NCI-H510A treated with DMSO at 0.1 percent for 48 hours (cell line): ENCODE measurements at regions not wholly inside any gene's neighbourhood (a gene's known extent, or its start where the extent isn't known, plus 50 kb on each side); places are given as distances from the start of the nearest gene placed in this dataset.
"Not testable (repeated sequence)": the region's sequence is repeated elsewhere in the genome, so short reads cannot be mapped to it uniquely, and the experiment has no call there.

Experiments used
- DNase-seq: peaks from one replicate; lab custom pipeline; 2025; lab: John Stamatoyannopoulos, UW

DNA sequence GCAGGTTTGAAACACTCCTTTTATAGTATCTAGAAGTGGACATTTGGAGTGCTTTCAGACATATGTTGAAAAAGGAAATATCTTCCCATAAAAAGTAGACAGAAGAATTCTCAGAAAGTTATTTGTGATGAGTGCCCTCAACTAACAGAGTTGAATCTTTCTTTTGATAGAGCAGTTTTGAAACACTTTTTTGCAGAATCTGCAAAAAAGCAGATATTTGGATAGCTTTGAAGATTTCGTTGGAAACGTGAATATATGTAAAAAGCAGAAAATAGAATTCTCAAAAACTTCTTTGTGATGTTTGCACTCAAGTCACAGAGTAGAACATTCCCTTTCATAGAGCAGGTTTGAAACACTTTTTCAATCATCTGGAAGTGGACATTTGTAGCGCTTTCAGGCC, 676.4 kb upstream of the ZNF337 start:
- DNase-seq, result not testable (repeated sequence)

DNA sequence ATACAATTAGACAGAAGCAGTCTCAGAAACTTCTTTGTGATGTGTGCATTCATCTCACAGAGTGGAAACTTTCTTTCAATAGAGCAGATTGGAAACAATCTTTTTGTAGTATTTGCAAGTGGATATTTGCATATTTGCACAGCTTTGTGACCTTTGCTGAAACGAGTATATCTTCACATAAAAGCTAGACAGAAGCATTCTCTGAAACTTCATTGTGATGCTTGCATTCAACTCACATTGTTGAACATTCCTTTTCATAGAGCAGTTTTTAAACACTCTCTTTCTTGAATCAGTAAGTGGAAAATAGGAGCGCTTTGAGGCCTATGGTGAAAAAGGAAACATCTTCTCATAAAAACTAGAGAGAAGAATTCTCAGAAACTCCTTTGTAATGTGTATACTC, 657.9 kb upstream of the ZNF337 start:
- no peak for DNase-seq

DNA sequence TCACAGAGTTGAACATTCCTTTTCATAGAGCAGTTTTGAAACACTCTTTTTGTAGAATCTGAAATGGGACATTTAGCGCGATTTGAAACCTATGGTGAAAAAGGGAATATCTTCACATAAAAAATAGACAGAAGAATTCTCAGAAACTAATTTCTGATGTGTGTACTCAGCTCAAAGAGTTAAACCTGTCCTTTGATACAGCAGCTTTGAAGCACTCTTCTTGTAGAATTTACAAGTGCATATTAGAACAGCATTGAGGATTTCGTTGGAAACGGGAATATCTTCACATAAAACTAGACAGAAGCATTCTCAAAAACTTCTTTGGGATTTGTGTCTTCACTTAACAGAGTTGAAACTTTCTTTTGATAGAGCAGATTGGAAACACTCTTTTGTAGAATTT, 650.7 kb upstream of the ZNF337 start:
- no peak for DNase-seq

DNA sequence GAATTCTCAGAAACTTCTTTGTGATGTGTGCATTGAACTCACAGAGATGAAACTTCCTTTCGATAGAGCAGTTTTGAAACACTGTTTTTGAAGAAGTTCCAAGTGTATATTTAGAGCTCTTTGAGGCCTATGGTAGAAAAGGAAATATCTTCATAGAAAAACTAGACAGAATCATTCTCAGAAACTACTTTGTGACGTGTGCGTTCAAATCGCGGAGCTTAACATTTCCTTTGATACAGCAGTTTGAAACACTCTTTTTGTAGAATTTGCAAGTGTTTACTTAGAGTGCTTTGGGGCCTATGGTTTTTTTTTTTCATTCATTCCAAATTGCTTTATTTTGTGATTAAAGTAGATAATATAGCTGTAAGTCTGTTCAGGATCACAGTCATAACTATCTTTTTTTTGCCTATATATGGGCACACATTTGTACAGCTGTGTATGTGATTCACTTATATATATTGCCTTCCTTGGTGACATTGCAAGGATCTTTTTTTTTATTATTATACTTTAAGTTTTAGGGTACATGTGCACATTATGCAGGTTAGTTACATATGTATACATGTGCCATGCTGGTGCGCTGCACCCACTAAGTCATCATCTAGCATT, 643.9 kb upstream of the ZNF337 start:
- DNase-seq, result not testable (repeated sequence)

DNA sequence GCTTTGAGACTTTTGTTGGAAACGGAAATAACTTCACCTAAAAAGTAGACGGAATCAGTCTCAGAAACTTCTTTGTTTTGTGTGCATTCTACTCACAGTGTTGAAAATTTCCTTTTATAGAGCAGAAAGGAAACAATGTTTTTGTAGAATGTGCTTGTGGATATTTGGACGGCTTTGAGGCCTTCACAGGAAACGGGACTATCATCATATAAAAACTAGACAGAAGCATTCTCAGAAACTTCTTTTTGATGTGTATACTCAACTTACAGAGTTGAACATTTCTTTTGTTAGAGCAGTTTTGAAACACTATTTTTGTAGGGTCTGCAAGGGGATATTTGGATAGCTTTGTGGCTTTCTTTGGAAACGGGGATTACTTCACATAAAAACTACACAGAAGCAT, 627.5 kb upstream of the ZNF337 start:
- no peak for DNase-seq

DNA sequence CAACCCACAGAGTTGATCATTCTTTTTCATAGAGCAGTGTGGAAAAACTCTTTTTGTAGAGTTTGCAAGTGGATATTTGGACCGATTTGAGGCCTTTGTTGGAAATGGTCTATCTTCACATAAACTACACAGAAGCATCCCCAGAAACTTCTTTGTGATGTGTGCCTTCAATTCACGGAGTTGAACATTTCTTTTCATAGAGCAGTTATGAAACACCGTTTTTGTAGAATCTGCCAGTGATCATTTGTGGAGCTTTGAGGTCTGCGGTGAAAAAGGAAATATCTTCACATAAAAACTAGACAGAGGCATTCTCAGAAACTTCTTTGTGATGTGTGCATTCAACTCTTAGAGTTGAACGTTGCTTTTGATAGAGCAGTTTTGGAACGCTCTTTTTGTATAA, 618.4 kb upstream of the ZNF337 start:
- DNase-seq, result no peak

DNA sequence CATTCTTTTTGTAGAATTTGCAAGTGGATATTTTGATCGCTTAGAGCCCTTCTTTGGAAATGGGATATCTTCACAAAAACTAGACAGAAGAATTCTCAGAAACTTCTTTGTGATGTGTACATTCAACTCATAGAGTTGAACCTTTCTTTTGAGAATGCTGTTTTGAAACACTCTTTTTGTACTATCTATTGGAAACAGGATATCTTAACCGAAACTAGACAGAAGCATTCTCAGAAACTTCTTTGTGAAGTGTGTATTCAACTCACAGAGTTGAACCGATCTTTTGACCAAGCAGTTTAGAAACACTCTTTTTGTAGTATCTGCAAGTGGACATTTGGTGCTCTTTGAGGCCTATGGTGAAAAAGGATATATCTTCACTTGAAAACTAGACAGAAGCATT, 613.1 kb upstream of the ZNF337 start:
- DNase-seq, result not testable (repeated sequence)

DNA sequence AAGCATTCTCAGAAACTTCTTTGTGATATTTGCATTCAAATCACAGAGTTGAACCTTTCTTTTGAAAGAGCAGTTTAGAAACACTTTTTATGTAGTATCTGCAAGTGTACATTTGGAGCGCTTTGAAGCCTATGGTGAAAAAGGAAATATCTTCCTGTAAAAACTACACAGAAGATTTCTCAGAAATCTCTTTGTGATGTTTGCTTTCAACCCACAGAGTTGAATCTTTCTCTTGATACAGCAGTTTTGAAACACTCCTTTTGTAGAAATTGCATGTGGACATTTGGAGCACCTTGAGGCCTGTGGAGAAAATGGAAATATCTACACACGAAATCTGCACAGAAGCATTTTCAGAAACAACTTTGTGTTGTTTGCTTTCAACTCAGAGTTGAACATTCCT, 612.3 kb upstream of the ZNF337 start:
- DNase-seq, result no peak

DNA sequence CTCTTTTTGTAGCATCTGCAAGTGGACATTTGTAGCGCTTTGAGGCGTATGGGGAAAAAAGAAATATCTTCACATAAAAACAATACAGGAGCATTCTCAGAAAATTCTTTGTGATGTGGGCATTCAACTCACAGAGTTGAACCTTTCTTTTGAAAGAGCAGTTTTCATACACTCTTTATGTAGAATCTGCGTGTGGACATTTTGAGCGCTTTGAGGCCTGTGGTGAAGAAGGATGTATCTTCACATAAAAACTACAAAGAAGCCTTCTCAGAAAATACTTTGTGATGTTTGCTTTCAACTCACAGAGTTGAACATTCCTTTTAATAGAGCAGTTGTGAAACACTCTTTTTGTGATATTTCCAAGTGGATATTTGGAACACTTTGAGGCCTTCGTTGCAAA, 598.4 kb upstream of the ZNF337 start:
- no peak for DNase-seq

DNA sequence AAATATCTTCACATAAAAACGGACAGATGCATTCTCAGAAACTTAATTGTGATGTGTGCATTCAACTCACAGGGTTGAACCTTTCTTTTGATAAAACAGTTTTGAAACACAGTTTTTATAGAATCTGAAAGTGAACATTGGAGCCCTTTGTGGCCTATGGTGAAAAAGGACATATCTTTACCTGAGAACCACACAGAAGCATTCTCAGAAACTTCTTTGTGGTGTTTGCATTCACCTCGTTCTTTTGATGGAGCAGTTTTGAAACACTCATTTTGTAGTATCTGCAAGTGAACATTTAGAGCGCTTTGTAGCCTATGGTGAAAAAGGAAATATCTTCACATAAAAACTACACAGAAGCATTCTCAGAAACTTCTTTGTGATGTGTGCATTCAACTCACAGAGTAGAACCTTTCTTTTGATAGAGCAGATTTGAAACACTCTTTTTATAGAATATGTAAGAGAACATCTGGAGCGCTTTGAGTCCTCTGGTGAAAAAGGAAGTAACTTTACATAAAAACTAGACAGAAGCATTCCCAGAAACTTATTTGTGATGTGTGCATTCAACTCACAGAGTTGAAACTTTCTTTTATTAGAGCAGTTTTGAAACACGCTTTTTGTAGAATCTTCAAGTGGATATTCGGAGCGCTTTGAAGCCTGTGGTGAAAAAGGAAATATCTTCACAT, 591.9 kb upstream of the ZNF337 start:
- DNase-seq, result not testable (repeated sequence)

DNA sequence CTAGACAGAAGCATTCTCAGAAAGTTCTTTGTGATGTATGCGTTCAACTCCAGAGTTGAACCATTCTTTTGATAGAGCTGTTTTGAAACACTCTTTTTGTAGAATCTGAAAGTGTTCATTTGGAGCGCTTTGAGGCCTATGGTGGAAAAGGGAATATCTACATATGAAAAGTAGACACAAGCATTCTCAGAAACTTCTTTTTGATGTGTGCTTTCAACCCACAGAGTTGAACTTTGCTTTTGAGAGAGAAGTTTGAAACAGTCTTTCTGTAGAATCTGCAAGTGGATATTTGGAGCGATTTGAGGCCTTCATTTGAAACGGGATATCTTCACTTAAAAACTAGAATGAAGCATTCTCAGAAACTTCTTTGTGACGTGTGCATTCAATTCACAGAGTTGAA, 582.6 kb upstream of the ZNF337 start:
- DNase-seq, result no peak

DNA sequence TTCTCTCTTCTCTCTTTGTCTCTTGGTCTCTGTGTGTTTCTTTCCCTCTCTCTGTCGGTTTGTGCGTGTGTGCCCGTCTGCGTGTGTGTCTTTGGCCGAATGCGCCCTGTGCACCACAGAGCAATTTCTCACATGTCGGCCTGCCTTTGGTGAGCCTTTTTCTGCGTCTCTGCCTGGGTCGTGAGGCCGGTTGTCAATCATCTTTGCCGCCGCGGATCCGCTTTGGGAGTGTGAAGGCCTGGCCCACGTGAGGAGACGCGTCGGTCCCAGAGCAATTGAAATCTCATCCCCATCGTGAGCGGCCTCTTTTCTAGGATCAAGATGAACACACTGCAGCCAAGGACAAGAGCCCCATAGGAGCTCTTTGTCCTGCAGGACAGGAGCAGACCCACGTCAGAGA, 580.7 kb upstream of the ZNF337 start:
- DNase-seq, result no peak

DNA sequence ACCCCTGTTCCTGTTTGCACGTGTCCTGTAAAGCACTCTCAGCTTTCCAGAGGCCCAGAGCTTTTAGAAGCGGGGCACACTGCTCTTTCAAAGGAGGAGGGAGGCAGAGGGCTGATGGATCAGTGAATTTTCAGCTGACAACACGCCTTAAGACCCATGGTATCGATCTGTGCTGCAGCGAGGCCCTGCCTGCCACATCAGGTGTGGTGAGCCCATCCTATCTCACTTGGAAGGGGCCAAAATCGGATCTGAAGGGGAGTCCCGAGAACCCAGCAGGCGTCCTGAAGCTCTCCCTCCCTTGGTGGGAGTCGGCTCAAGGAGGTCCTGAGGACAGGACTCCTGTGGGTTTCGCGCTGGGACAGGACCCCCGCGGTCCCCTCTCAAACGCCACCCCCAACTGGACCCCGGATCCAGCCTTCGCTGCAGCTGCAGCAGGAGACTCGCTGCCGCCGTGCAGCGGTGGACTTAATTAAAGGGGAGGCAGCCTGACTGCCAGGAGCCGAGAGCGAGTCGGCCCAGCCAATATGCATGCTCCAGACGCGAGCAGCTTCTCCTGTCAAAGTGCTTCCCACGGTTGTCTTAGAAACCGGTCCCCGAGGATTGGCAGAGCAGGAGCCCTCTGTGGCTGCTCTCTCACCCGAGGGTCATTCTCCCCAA, 580.0 kb upstream of the ZNF337 start:
- DNase-seq, result no peak

DNA sequence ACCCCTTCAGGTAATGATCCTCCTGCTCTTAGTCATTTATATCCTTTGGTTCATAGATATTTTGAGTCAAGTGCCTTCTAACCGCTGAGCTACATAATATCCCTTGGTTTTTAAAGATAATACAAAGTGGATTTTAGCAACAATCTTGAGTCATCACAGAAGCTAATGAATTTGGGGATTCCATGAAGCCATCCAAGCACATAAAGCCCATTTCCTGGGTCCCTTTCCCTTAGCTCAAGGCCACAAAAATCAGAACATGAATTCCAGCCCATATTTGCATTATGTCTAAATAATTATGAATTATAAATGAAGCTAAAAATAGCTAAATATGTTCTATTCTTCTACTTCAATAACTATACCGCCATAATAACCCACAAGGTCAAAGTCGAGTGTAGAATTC, 572.1 kb upstream of the ZNF337 start:
- DNase-seq, result not testable (repeated sequence)

DNA sequence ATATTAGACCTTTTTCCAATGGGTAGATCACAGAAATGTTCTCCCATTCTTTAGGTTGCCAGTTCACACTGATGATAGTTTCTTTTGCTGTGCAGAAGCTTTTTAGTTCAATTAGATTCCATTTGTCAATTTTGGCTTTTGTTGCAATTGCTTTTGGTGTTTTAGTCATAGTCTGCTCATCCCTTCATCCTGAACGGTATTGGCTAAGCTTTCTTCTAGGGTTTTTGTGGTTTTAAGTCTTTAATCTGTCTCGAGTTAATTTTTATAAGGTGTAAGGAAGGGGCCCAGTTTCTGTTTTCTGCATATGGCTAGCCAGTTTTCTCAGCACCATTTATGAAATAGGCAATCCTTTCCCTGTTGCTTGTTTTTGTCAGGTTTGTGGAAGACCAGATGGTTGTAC, 564.3 kb upstream of the ZNF337 start:
- not testable (repeated sequence) for DNase-seq

DNA sequence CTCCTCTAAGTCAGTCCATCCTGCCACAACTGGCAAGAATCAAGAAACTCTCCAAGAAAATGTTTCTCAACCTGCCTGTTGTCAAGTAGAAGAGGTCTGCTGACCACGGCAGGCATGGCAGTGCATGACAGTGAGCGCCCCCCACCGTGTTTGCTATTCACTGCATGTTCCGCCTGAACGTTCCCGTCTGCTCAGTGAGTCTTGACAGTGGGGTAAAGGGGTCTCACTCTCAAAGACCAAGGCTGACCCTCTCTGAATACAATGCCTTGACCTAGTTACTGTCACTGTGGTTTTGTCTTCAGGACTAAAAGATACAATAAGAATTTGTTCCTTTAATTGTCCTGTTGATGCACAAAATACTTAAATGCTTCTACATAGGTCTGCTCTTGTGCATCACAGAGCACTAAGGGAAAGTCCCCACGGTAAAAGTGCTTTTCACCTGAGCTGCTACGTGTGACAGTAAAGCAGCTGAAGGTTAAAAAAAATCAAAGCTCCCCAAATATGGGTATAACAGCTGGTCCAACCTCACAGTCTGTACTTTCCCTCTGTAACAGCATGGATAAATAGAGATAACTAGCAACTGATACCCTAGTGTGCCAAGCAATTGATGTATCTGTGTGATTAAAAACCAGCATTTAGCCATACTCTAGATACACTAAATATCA, 555.8 kb upstream of the ZNF337 start:
- not testable (repeated sequence) for DNase-seq

DNA sequence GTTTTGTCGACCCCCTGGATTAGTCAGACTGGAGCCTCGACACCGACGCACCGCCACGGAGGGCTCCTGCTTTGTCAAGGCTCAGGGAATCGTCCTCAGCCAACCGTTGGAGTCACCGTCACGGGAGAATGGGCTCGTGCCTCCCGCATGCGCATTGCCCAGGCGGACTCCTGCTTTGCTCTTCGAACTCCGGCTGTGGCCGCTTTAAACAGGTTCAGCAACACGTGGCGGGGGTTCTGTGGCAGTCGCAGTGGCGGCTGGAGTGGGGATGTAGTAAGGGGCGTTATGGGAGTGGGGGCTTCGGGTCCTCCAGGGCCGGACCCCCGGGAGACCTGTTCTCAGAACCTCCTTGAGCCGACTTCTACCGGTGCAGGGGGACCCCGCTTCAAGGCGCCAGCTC, 554.7 kb upstream of the ZNF337 start:
- not testable (repeated sequence) for DNase-seq

DNA sequence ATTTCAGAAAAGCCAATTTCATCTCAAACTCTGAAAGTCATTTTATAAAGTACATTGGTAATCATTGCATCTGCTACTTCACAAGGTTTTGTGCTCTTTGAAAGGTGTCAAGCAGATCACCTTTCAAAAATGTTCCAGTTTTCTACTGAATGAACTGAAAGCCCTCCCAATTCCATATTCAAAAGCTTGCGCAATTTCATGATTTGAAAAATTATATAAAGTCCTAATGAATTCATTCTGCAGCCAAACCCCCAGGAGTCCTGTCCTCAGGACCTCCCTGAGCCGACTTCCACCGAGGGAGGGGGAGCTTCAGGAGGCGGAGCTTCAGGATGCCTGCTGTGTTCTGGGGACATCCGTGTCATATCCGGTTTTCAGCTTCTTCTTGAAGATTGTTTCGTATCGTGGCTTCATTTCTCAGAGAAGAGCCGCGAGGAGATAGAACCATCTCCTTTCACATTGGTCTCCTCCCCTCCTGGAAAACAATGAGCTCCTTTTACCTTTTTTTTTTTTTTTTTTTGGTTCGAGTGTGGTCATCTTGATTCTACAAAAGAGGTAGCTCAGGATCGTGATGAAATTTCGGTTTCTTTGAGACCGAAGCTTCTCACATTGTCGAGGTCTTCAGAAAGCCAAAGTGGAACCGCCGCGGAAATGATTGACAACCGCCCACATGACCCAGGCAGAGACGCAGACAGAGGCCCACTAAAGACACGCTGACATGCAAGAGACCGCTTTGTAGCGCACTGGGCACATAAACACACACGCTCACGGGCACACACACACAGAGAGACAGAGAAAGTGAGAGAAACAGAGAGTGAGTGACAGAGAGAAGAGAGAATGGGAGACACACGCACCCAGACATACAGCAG, 553.8 kb upstream of the ZNF337 start:
- not testable (repeated sequence) for DNase-seq

DNA sequence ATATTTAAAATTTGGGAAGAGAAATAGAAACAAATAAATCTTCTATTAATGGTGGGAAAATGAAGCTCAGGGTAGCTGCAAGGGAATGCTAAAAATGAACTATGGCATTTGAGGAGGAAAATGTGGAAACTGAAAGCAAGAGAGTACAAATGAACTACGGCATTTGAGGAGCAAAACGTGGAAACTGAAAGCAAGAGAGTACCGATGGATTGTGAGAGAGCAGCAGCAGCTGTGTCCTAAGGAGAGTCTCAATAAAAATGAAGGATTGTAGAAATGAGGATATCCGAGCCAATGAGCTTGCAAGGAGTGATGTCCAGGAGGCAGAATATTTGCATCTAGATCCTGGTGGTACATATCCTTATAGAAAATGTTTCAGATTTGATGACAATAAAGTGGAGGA, 547.1 kb upstream of the ZNF337 start:
- no peak for DNase-seq

DNA sequence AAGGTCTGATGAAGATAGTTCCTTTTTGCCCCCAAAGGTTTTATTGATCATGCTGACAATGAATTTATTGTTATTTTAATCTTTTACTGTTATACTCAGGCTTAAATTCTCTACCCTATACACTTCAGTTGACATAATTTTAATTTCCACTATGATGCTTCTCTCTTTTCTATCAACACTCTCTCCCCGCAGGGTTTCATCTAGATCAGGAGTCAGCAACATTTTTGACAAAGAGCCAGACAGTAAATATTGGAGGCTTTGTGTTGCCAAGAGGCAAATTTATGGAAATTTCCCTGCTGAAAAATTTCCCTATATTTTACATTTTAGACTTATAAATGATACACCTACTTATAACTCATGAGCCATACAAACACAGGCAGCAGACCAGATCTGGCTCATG, 524.0 kb upstream of the ZNF337 start:
- not testable (repeated sequence) for DNase-seq

DNA sequence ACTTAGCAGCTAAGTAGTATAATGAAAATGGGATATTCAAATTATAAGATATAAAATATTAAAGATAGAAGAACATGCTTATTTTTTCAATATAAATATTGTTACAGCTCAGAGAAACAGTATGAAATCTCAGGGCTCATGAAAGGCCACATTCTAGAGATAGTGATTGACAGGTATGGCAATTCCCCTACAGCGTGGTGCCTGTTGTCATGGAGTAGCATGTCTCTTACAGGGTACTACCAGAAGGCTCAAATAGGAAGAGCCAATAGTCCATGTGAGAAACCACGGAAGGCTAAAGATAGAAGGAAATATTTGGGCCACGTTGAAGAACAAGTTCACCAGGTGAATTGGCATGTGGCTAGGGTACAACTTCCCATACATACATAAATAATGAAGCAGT, 522.9 kb upstream of the ZNF337 start:
- not testable (repeated sequence) for DNase-seq

DNA sequence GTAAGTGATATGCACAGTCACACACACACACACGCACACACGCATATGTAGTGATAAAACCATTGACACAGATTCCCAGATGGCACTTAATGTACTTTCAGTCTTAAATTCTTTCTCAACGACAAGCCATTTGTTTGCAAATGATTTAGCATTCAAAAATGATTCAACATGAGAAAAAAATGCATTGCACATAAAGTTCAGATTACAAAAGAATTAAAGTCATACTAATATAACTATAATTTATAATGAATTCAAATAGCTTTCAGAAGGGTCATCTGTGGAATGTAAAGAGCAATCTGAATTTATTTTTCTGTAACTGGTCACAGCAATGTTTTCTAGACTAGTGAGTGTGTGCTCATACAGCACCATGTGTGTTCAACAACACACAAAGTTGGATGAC, 521.6 kb upstream of the ZNF337 start:
- no peak for DNase-seq
